PFSK-1 (cell line): ENCODE measurements at regions not wholly inside any gene's neighbourhood (a gene's known extent, or its start where the extent isn't known, plus 50 kb on each side); places are given as distances from the start of the nearest gene placed in this dataset.

Source experiments
- FOXP2 ChIP-seq: optimal IDR thresholded peaks from 2 replicates; pipeline ENCODE3; 2011; ENCODE audit warnings: borderline replicate concordance, control low read depth, inconsistent platforms; ENCODE audit not compliant: insufficient read depth; ENCODE audit errors: extremely low read length, extremely low read depth
- POLR2AphosphoS5 ChIP-seq: IDR thresholded peaks from 2 replicates; pipeline ENCODE4 v1.6.1; 2012; ENCODE audit warnings: low read depth, mild to moderate bottlenecking, control low read depth, low read length, moderate library complexity
- SIN3A ChIP-seq: IDR thresholded peaks from 2 replicates; pipeline ENCODE4 v1.6.1; 2012; ENCODE audit warnings: mild to moderate bottlenecking, low read length, moderate library complexity, borderline replicate concordance; ENCODE audit not compliant: insufficient read depth
- TAF1 ChIP-seq: IDR thresholded peaks from 2 replicates; pipeline ENCODE4 v1.6.1; 2012; ENCODE audit warnings: low read length, control low read depth, borderline replicate concordance; ENCODE audit not compliant: insufficient read depth
- TF ChIP-seq, protein P1 (sequence below), 2 experiments: IDR thresholded peaks; 2 replicates each; pipeline versions ENCODE4 v1.6.1 to v1.8.0; 2011 to 2012; ENCODE audit warnings: low read depth in 2 of 2, low read length in 2 of 2, control low read depth in 1 of 2, inconsistent platforms in 1 of 2, mild to moderate bottlenecking in 1 of 2, moderate library complexity in 1 of 2; ENCODE audit not compliant: insufficient read depth in 1 of 2

DNA sequence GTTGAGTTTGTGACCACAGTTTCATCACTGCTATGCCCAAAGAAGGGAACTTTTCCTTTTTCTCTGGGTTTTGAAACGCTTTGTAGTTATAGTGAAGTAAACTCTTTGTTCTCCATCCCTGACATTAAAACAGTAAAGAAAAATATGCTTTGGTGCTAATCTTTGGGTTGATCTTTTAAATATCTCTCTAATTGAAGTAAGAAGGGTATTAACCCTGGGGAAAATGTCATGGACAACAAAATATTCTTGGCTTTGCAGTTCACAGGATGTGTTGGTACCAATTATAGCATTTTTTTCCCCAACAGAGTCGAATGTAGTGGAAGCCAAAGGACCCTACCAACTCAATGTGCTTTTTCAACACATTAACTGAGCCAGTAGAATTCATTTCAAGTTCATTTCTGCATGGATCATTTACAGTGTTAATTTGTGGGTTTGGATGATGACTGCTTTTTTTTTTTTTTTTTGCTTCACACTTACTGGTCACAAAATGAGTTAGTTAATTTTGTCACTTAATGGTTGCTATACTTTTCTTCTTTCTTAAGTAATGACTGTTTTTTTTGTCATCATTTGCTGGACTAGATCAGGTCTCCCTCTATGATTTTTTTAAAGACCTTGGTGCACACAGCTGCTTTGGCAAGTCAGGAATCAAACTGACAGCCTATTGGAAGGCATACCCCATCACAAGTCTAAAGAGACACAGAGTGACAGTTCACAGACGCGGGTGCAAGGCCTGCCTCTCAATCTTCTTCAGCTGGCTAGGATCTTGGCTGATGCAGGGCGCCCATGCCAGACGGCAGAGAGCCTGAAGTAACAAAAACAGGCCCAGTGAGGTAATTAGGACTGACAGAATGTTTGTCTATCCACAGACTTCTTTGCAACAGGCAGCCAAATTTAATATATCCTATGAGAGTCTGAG lies 98.8 kb upstream of the MMADHC start:
- TF ChIP-seq, protein P1, sequence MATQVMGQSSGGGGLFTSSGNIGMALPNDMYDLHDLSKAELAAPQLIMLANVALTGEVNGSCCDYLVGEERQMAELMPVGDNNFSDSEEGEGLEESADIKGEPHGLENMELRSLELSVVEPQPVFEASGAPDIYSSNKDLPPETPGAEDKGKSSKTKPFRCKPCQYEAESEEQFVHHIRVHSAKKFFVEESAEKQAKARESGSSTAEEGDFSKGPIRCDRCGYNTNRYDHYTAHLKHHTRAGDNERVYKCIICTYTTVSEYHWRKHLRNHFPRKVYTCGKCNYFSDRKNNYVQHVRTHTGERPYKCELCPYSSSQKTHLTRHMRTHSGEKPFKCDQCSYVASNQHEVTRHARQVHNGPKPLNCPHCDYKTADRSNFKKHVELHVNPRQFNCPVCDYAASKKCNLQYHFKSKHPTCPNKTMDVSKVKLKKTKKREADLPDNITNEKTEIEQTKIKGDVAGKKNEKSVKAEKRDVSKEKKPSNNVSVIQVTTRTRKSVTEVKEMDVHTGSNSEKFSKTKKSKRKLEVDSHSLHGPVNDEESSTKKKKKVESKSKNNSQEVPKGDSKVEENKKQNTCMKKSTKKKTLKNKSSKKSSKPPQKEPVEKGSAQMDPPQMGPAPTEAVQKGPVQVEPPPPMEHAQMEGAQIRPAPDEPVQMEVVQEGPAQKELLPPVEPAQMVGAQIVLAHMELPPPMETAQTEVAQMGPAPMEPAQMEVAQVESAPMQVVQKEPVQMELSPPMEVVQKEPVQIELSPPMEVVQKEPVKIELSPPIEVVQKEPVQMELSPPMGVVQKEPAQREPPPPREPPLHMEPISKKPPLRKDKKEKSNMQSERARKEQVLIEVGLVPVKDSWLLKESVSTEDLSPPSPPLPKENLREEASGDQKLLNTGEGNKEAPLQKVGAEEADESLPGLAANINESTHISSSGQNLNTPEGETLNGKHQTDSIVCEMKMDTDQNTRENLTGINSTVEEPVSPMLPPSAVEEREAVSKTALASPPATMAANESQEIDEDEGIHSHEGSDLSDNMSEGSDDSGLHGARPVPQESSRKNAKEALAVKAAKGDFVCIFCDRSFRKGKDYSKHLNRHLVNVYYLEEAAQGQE (IDR thresholded peaks at IDR 0.05; ENCODE audit: insufficient read depth in 1 of 2, low read depth in 2 of 2, low read length in 2 of 2) = no peak
- no peak for TF ChIP-seq TAF1
- no peak for TF ChIP-seq POLR2AphosphoS5
- no peak for TF ChIP-seq FOXP2
- TF ChIP-seq SIN3A = no peak

DNA sequence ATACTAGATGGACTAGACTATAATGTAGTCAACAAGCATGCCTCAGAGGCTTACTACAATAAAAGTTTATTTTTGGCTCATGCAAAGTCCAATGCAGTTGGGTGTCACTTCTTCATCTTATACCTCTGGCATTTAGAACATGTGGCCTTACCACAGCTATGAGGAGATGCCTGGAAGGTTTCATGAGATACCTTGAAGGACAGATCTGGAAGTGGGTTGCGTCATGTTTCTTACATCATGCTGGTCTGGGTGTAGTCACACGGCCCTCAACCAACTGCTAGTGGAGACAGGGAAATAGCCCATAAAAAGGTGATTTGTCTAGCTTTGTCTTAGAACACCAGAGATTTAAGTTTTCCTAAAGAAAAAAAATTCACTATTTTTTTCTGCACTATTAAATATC lies 91.7 kb upstream of the MMADHC start:
- TF ChIP-seq FOXP2 (no peak), TAF1 (no peak), SIN3A (no peak), POLR2AphosphoS5 (no peak)
- TF ChIP-seq, protein P1 (IDR thresholded peaks at IDR 0.05; ENCODE audit: insufficient read depth in 1 of 2, low read depth in 2 of 2, low read length in 2 of 2) = no peak

DNA sequence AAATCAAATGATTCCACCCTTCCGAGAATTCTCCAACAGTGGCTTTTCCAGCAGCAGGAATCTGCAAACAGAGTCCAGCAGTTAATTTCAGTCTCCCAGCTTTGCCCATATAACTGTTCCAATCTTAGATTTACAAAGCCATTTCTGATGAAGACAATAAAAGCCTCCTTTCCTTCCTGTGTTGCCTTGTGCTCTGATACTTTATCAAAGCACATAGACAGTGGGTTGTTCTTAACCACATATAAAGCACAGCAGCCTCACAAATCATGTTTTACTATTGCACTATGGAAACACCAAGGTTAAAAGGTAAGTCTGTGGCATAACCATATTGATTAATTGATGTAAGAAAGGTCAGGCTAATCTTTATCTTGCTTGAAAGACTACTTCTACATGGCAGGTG lies 89.8 kb upstream of the MMADHC start:
- TF ChIP-seq SIN3A (no peak), POLR2AphosphoS5 (no peak), TAF1 (no peak), FOXP2 (no peak)
- TF ChIP-seq, protein P1 (IDR thresholded peaks at IDR 0.05; ENCODE audit: insufficient read depth in 1 of 2, low read depth in 2 of 2, low read length in 2 of 2) = no peak

DNA sequence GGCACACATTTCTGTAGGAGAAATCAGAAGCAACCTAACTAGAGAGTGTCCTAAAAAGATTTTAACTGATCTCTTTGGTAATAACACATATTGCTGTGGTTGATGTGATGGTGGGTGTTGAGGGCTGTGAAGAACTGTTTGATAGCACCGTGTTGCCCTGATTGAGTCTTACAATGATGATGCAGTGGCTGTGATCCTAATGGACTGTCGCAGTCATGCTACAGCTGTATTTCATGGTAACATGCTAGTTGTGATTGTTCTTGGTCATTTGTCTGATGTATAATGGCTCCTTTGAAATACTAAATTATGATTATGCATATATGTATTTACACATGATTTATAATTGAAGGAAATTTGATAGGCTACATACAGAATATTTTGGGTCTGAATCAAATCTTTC lies 82.5 kb upstream of the MMADHC start:
- TF ChIP-seq, protein P1 (IDR thresholded peaks at IDR 0.05; ENCODE audit: insufficient read depth in 1 of 2, low read depth in 2 of 2, low read length in 2 of 2) = no peak
- no peak for TF ChIP-seq FOXP2
- no peak for TF ChIP-seq SIN3A
